OCI-LY1 (cell line): ENCODE measurements at regions not wholly inside any gene's neighbourhood (a gene's known extent, or its start where the extent isn't known, plus 50 kb on each side); places are given as distances from the start of the nearest gene placed in this dataset.

ENCODE experiments used
- H2AFZ ChIP-seq: fragments of 200-600 bp; sonication (generic), shearing (Covaris generic); 2 replicates; pipeline ENCODE4 v1.6.0; 2014; ENCODE audit warnings: antibody characterized with exemption, mild to moderate bottlenecking, low read length
- H3F3A ChIP-seq: fragments of 200-600 bp; sonication (generic), shearing (Covaris generic); 2 replicates; pipeline ENCODE4 v1.6.0; 2014; ENCODE audit warnings: mild to moderate bottlenecking, antibody characterized with exemption, low read length, moderate library complexity; ENCODE audit not compliant: insufficient read depth
- H3K27ac ChIP-seq: fragments of 200-600 bp; sonication (generic); 2 replicates; pipeline ENCODE4 v1.5.1; 2014; ENCODE audit warnings: low read length, mixed run types, mild to moderate bottlenecking, low read depth; ENCODE audit not compliant: poor library complexity, severe bottlenecking
- H3K27me3 ChIP-seq: fragments of 200-600 bp; sonication (generic); 2 replicates; pipeline ENCODE4 v1.6.0; 2014; ENCODE audit warnings: antibody characterized with exemption, mild to moderate bottlenecking, low read length, moderate library complexity; ENCODE audit not compliant: insufficient read depth
- H3K36me3 ChIP-seq: fragments of 200-600 bp; sonication (generic); 2 replicates; pipeline ENCODE4 v1.6.1; 2014; ENCODE audit warnings: mild to moderate bottlenecking, antibody characterized with exemption, low read length, moderate library complexity, mixed read lengths; ENCODE audit not compliant: insufficient read depth
- H3K4me1 ChIP-seq: fragments of 200-600 bp; sonication (generic); 2 replicates; pipeline ENCODE4 v1.5.1; 2014; ENCODE audit warnings: mild to moderate bottlenecking, low read length, moderate library complexity; ENCODE audit not compliant: insufficient read depth, severe bottlenecking
- H3K4me2 ChIP-seq: fragments of 200-600 bp; sonication (generic), shearing (Covaris generic); 2 replicates; pipeline ENCODE4 v1.6.1; 2014; ENCODE audit warnings: low read length
- H3K4me3 ChIP-seq: fragments of 200-600 bp; sonication (generic); 2 replicates; pipeline ENCODE4 v1.5.1; 2014; ENCODE audit warnings: low read length, low read depth, mild to moderate bottlenecking, mixed read lengths; ENCODE audit not compliant: poor library complexity, severe bottlenecking
- H3K79me2 ChIP-seq: fragments of 200-600 bp; shearing (Covaris generic); 2 replicates; pipeline ENCODE4 v1.6.1; 2016; ENCODE audit warnings: mixed run types, low read length, mixed read lengths; ENCODE audit not compliant: insufficient read depth
- H3K9ac ChIP-seq: fragments of 200-600 bp; sonication (generic), shearing (Covaris generic); 2 replicates; pipeline ENCODE4 v1.6.1; 2014; ENCODE audit warnings: mild to moderate bottlenecking, low read length, mixed read lengths
- H3K9me2 ChIP-seq: fragments of 200-600 bp; sonication (generic), shearing (Covaris generic); 2 replicates; pipeline ENCODE4 v1.6.1; 2014; ENCODE audit warnings: low read depth, mild to moderate bottlenecking, low read length, mixed read lengths
- H3K9me3 ChIP-seq: fragments of 200-600 bp; shearing (Covaris generic); 2 replicates; pipeline ENCODE4 v1.6.1; 2014; ENCODE audit warnings: low read length, mixed read lengths
- H4K20me1 ChIP-seq: fragments of 200-600 bp; sonication (generic), shearing (Covaris generic); 2 replicates; pipeline ENCODE4 v1.6.0; 2016; ENCODE audit warnings: mild to moderate bottlenecking, low read length; ENCODE audit not compliant: insufficient read depth
- EZH2 ChIP-seq: fragments of 200-600 bp; sonication (generic), shearing (Covaris generic); IDR thresholded peaks from 2 replicates; pipeline ENCODE4 v1.8.0; 2017; ENCODE audit warnings: borderline replicate concordance, mixed run types, mild to moderate bottlenecking, antibody characterized with exemption, low read length, moderate library complexity, mixed read lengths
- TF ChIP-seq, protein P1 (sequence below): fragments of 200-600 bp; sonication (generic), shearing (Covaris generic); IDR thresholded peaks from 2 replicates; pipeline ENCODE4 v1.5.1; 2017; ENCODE audit warnings: mild to moderate bottlenecking, antibody characterized with exemption, low read length, moderate library complexity, mixed read lengths

DNA sequence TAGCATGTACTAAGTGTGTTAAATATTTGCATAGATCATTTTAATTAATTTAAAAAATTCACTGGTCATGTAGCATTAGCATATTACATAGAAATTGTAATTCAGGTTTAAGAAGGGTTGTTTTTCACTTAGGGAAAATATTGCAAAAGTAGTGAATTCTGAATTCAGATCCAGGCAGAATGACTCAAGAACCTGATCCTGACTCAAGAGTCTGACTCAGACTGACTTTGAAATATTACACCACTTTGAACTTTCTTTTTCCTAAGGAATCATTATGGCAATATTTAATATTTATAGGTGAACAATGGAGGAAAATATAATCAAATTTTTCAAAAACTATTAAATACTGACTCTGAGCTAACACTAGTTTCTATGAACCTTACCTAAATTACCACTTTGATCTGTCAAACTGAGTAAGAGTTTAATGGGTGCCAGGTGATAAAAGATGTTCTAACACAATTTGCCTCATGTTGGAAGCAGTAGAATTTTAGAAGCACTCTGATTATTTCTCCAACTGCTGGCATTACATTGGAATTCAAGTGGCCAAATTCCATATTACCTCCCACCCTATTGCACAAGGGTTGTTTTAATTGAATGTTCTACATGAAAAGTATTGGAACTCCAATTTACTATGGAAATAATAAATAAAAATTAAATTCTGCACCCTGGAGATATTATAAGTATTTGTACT lies 261.6 kb downstream of the SLITRK1 start:
- Histone ChIP-seq H3K4me3 (no peak overlapping the region), H3K9me3 (no peaks in the 10 kb centered on the region), H3K4me1 (no peaks in the 10 kb centered on the region), H3K79me2 (no peaks in the 10 kb centered on the region), H2AFZ (no peak overlapping the region), H3F3A (no peaks in the 10 kb centered on the region), H3K9ac (no peak overlapping the region), H4K20me1 (no peaks in the 10 kb centered on the region), H3K4me2 (no peak overlapping the region), H3K9me2 (peaks cover 3% of the 10 kb centered on the region; the same call in 1 of the 2 replicates), H3K27me3 (no peaks in the 10 kb centered on the region), H3K36me3 (no peaks in the 10 kb centered on the region), H3K27ac (no peak overlapping the region)
- TF ChIP-seq, protein P1, sequence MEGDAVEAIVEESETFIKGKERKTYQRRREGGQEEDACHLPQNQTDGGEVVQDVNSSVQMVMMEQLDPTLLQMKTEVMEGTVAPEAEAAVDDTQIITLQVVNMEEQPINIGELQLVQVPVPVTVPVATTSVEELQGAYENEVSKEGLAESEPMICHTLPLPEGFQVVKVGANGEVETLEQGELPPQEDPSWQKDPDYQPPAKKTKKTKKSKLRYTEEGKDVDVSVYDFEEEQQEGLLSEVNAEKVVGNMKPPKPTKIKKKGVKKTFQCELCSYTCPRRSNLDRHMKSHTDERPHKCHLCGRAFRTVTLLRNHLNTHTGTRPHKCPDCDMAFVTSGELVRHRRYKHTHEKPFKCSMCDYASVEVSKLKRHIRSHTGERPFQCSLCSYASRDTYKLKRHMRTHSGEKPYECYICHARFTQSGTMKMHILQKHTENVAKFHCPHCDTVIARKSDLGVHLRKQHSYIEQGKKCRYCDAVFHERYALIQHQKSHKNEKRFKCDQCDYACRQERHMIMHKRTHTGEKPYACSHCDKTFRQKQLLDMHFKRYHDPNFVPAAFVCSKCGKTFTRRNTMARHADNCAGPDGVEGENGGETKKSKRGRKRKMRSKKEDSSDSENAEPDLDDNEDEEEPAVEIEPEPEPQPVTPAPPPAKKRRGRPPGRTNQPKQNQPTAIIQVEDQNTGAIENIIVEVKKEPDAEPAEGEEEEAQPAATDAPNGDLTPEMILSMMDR = no peak
- TF ChIP-seq EZH2 = no peak

DNA sequence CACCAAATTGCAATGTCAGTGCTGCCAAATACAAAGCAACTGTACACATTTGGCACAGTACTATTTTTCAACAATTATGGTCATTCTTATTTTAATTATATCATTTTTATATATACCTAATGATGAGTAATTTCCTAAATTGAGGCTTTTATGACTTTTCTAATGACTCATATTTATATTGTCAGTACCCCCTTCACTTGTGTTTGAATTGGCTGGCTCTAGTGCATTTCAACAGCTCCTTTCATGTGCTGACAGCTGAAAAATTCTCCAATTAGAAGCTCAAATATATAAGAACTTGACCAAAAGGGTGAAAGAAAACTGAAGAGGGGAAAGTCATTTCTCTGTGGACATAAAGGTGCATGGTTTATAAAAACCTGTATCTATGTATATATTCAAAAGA lies 263.3 kb downstream of the SLITRK1 start:
- Histone ChIP-seq H3K79me2 (no peaks in the 10 kb centered on the region), H4K20me1 (no peaks in the 10 kb centered on the region), H2AFZ (no peak overlapping the region), H3K9ac (no peak overlapping the region), H3K27me3 (no peaks in the 10 kb centered on the region), H3K4me2 (no peak overlapping the region), H3F3A (no peaks in the 10 kb centered on the region), H3K4me1 (no peaks in the 10 kb centered on the region), H3K27ac (no peak overlapping the region), H3K9me2 (peaks cover 3% of the 10 kb centered on the region; the same call in 1 of the 2 replicates), H3K36me3 (no peaks in the 10 kb centered on the region), H3K9me3 (no peaks in the 10 kb centered on the region), H3K4me3 (no peak overlapping the region)
- TF ChIP-seq EZH2 = no peak
- TF ChIP-seq, protein P1 = no peak

DNA sequence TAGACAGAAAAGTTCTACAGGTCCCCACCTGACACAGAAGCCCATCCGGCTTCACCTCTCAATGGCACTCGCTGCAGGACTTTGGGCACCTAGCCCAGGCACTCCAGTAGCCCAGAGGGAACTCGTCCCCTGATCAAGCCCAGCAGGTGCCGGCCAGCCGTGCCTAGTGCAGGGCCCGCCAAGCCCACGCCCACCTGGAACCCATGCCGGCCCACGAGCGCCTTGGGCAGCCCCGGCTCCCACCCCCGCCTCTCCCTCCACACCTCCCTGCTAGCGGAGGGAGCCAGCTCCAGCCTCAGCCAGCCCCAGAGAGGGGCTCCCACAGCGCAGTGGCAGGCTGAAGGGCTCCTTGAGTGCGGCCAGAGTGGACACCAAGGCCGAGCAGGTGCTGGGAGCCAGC lies 268.8 kb downstream of the SLITRK1 start:
- no peak overlapping the region for H3K4me2 ChIP-seq

More for the DNA sequence above, 268.8 kb downstream of the SLITRK1 start:
- TF ChIP-seq EZH2 = no peak
- TF ChIP-seq, protein P1 = no peak
- no peaks in the 10 kb centered on the region for H3K27me3 ChIP-seq
- no peak overlapping the region for H3K9ac ChIP-seq
- H3K79me2 ChIP-seq = no peaks in the 10 kb centered on the region
- H3K27ac ChIP-seq = no peak overlapping the region
- no peaks in the 10 kb centered on the region for H3F3A ChIP-seq
- H3K9me2 ChIP-seq = 0 out of 2 replicates have a peak, but pooled peaks cover 3% of the 10 kb centered on the region
- H3K9me3 ChIP-seq = no peaks in the 10 kb centered on the region
- H3K36me3 ChIP-seq = no peaks in the 10 kb centered on the region
- no peak overlapping the region for H3K4me3 ChIP-seq
- H4K20me1 ChIP-seq = no peaks in the 10 kb centered on the region
- no peak overlapping the region for H2AFZ ChIP-seq
- H3K4me1 ChIP-seq = no peaks in the 10 kb centered on the region
